ENCODE measurements at regions not wholly inside any gene's neighbourhood (a gene's known extent, or its start where the extent isn't known, plus 50 kb on each side); places are given as distances from the start of the nearest gene placed in this dataset.

DNA sequence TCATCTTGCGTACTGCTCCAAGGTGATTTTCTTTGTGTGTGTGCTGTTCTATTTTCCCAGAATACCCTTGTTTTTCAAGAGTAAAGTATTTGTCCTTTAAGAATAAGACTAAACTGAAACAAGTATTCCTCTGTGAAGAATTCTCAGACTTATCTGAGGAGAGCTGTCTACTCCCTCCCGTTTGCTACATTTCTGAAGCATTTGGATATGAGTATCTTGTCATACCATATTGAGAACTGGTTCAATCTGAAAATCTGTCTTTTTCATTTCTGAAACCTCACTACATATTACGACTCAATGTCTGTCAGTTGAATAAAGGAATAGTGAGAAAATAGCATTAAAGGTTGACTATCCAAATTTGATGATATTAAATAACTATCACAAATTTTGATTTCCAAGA, 159.4 kb downstream of the PMAIP1 start:
- TF ChIP-seq, protein P1, sequence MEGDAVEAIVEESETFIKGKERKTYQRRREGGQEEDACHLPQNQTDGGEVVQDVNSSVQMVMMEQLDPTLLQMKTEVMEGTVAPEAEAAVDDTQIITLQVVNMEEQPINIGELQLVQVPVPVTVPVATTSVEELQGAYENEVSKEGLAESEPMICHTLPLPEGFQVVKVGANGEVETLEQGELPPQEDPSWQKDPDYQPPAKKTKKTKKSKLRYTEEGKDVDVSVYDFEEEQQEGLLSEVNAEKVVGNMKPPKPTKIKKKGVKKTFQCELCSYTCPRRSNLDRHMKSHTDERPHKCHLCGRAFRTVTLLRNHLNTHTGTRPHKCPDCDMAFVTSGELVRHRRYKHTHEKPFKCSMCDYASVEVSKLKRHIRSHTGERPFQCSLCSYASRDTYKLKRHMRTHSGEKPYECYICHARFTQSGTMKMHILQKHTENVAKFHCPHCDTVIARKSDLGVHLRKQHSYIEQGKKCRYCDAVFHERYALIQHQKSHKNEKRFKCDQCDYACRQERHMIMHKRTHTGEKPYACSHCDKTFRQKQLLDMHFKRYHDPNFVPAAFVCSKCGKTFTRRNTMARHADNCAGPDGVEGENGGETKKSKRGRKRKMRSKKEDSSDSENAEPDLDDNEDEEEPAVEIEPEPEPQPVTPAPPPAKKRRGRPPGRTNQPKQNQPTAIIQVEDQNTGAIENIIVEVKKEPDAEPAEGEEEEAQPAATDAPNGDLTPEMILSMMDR (conservative IDR thresholded peaks at IDR 0.05; ENCODE audit: low read length) = no peak
- TF ChIP-seq EZH2phosphoT487 (IDR thresholded peaks at IDR 0.05; ENCODE audit: borderline replicate concordance, low read depth, low read length) = no peak
